22Rv1 (cell line): ENCODE measurements at regions not wholly inside any gene's neighbourhood (a gene's known extent, or its start where the extent isn't known, plus 50 kb on each side); places are given as distances from the start of the nearest gene placed in this dataset.

ENCODE experiments used
- CTCF ChIP-seq: fragments of 450-650 bp; IDR thresholded peaks from 2 replicates; pipeline ENCODE4 v1.5.1; 2017; ENCODE audit warnings: mild to moderate bottlenecking
- ZFX ChIP-seq: fragments of 450-650 bp; IDR thresholded peaks from 2 replicates; pipeline ENCODE4 v1.6.1; 2017; ENCODE audit warnings: antibody characterized with exemption, borderline replicate concordance

- TF ChIP-seq ZFX (no peak), CTCF (no peak)
Measured at GRCh38 chr6:54019860-54020259, 91.4 kb upstream of the MLIP start.
